Keratinocyte (primary cell): ENCODE measurements at regions not wholly inside any gene's neighbourhood (a gene's known extent, or its start where the extent isn't known, plus 50 kb on each side); places are given as distances from the start of the nearest gene placed in this dataset.

ENCODE experiments used
- DNase-seq: peaks from one replicate; pipeline ENCODE4 v3.0.0-alpha.2; 2011; ENCODE audit warnings: low read depth, missing footprints, low spot score
- FAIRE-seq: peaks from 2 replicates; lab custom pipeline; 2011; peaks lifted over from hg19 to GRCh38; lab: Jason Lieb, UNC
- H2AFZ ChIP-seq: 2 replicates; pipeline ENCODE4 v1.6.0; 2012; ENCODE audit warnings: low read length, control low read depth, inconsistent platforms; ENCODE audit not compliant: control insufficient read depth
- H3K27ac ChIP-seq: 2 replicates; pipeline ENCODE4 v1.5.1; 2011; ENCODE audit warnings: low read length; ENCODE audit not compliant: control insufficient read depth, insufficient read depth
- H3K27me3 ChIP-seq: 3 replicates; pipeline ENCODE4 v1.6.0; 2011; ENCODE audit warnings: low read length; ENCODE audit not compliant: control insufficient read depth, insufficient read depth; ENCODE audit errors: extremely low read depth
- H3K36me3 ChIP-seq, 2 experiments: 2 replicates in 1 of 2; 3 replicates in 1 of 2; pipeline ENCODE4 v1.5.1; 2011; ENCODE audit warnings: low read length in 2 of 2, mild to moderate bottlenecking in 1 of 2; ENCODE audit not compliant: control insufficient read depth in 2 of 2, insufficient read depth in 2 of 2; ENCODE audit errors: extremely low read depth in 1 of 2
- H3K4me1 ChIP-seq: 3 replicates; pipeline ENCODE4 v1.5.1; 2011; ENCODE audit warnings: low read length; ENCODE audit not compliant: control insufficient read depth, insufficient read depth; ENCODE audit errors: extremely low read depth
- H3K4me2 ChIP-seq: 3 replicates; pipeline ENCODE4 v1.6.0; 2011; ENCODE audit warnings: low read depth, low read length; ENCODE audit not compliant: control insufficient read depth, insufficient read depth; ENCODE audit errors: extremely low read depth
- H3K4me3 ChIP-seq, 3 experiments: fragments of 200-600 bp in 1 of 3; sonication (generic) in 1 of 3; 2 replicates in 2 of 3; 3 replicates in 1 of 3; pipeline ENCODE4 v1.5.1; 2011 to 2016; ENCODE audit warnings: low read length in 3 of 3, mild to moderate bottlenecking in 3 of 3, control low read depth in 2 of 3, inconsistent platforms in 1 of 3, low read depth in 1 of 3, mixed read lengths in 1 of 3, mixed run types in 1 of 3, moderate library complexity in 1 of 3; ENCODE audit not compliant: control insufficient read depth in 2 of 3, insufficient read depth in 2 of 3; ENCODE audit errors: extremely low read depth in 1 of 3
- H3K79me2 ChIP-seq: 2 replicates; pipeline ENCODE4 v1.6.0; 2012; ENCODE audit warnings: low read length; ENCODE audit not compliant: control insufficient read depth, insufficient read depth
- H3K9ac ChIP-seq: 3 replicates; pipeline ENCODE4 v1.6.0; 2011; ENCODE audit warnings: low read length; ENCODE audit not compliant: control insufficient read depth, insufficient read depth; ENCODE audit errors: extremely low read depth
- H3K9me1 ChIP-seq: 3 replicates; pipeline ENCODE4 v1.6.0; 2011; ENCODE audit warnings: low read length; ENCODE audit not compliant: control insufficient read depth, insufficient read depth; ENCODE audit errors: extremely low read depth
- H3K9me3 ChIP-seq: 2 replicates; pipeline ENCODE4 v1.5.1; 2012; ENCODE audit warnings: low read depth, low read length; ENCODE audit not compliant: control insufficient read depth
- H4K20me1 ChIP-seq: 3 replicates; pipeline ENCODE4 v1.6.0; 2011; ENCODE audit warnings: low read length; ENCODE audit not compliant: control insufficient read depth, insufficient read depth; ENCODE audit errors: extremely low read depth
- EZH2 ChIP-seq: IDR thresholded peaks from one replicate; pipeline ENCODE4 v1.6.1; 2012; ENCODE audit warnings: inconsistent platforms, mild to moderate bottlenecking, low read length, moderate library complexity
- dilution Hi-C: fragments of 300-500 bp; cut with MboI; formaldehyde crosslinking; loops from one replicate; pipeline ENCODE4 v1.7.0; 2020; ENCODE audit warnings: low sequenced_read_pairs; ENCODE audit not compliant: extremely low pct_ligation_motif_present
- TF ChIP-seq, protein P1 (sequence below), 3 experiments: IDR thresholded peaks in 1 of 3; conservative IDR thresholded peaks in 1 of 3; optimal IDR thresholded peaks in 1 of 3; 2 replicates in 2 of 3; 3 replicates in 1 of 3; pipeline versions ENCODE3 to v1.5.1; 2011; ENCODE audit warnings: low read length in 3 of 3, mild to moderate bottlenecking in 3 of 3, moderate library complexity in 2 of 3, control low read depth in 1 of 3, inconsistent platforms in 1 of 3; ENCODE audit not compliant: insufficient read depth in 2 of 3; ENCODE audit errors: extremely low read depth in 1 of 3

DNA sequence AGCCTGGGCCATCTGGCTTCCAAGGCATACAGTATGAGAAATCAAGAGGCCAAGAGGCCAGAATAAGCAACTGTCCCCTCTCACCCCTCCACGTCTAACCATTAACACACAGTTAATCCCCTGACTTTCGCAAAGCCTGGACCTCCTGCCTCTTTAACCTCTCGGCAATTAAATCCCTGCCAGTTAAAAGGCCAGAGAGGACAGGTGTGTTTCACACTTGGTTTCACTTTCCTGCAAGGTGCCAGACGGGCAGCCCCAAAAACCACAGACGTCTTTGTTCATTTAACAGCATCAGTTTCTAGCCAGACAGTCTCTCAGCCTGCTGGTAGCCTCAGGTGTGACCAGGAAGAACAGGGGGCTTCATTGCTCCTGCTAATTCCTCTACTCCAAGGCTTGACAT, 91.1 kb upstream of the KIT start:
- Histone ChIP-seq H3K27me3 (no peaks in the 10 kb centered on the region), H3K79me2 (no peaks in the 10 kb centered on the region), H3K4me3 (no peak overlapping the region), H3K9me1 (no peaks in the 10 kb centered on the region), H3K4me1 (peaks cover 7% of the 10 kb centered on the region), H2AFZ (no peak overlapping the region), H3K36me3 (no peaks in the 10 kb centered on the region), H4K20me1 (no peaks in the 10 kb centered on the region), H3K9me3 (no peaks in the 10 kb centered on the region), H3K27ac (no peak overlapping the region), H3K9ac (no peak overlapping the region), H3K4me2 (no peak overlapping the region)
- TF ChIP-seq, protein P1, sequence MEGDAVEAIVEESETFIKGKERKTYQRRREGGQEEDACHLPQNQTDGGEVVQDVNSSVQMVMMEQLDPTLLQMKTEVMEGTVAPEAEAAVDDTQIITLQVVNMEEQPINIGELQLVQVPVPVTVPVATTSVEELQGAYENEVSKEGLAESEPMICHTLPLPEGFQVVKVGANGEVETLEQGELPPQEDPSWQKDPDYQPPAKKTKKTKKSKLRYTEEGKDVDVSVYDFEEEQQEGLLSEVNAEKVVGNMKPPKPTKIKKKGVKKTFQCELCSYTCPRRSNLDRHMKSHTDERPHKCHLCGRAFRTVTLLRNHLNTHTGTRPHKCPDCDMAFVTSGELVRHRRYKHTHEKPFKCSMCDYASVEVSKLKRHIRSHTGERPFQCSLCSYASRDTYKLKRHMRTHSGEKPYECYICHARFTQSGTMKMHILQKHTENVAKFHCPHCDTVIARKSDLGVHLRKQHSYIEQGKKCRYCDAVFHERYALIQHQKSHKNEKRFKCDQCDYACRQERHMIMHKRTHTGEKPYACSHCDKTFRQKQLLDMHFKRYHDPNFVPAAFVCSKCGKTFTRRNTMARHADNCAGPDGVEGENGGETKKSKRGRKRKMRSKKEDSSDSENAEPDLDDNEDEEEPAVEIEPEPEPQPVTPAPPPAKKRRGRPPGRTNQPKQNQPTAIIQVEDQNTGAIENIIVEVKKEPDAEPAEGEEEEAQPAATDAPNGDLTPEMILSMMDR (optimal IDR thresholded peaks at IDR 0.05 in 1 of 3, IDR thresholded peaks at IDR 0.05 in 1 of 3, conservative IDR thresholded peaks at IDR 0.05 in 1 of 3; ENCODE audit: extremely low read depth in 1 of 3, insufficient read depth in 2 of 3, low read length in 3 of 3) = no peak
- no peak for TF ChIP-seq EZH2
- dilution Hi-C loops = no loop called here
- FAIRE-seq (no peak), DNase-seq (no peak)

DNA sequence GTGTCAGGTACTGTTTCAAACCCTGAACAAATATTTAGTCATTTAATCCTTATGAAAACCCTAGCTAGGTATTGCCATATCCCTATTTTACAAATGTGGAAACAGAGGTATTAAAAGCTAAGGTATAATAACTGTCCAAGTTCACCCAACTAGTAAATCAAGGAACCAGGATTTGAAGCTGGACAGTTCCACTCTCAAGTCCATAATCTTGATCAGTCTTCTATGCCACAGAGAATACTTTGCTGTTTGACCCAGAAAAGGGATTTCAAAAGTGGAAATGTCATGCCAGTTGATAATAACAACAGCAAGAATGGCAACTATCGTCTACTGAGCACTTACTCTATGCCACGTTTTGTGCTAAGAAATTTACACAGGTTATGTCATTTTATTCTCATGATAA, 90.4 kb upstream of the KIT start:
- no peaks in the 10 kb centered on the region for H3K79me2 ChIP-seq
- no peaks in the 10 kb centered on the region for H3K9me1 ChIP-seq
- H3K9ac ChIP-seq = no peak overlapping the region
- H3K4me3 ChIP-seq = no peak overlapping the region
- H4K20me1 ChIP-seq = no peaks in the 10 kb centered on the region
- peaks cover 7% of the 10 kb centered on the region for H3K4me1 ChIP-seq
- TF ChIP-seq, protein P1 (optimal IDR thresholded peaks at IDR 0.05 in 1 of 3, IDR thresholded peaks at IDR 0.05 in 1 of 3, conservative IDR thresholded peaks at IDR 0.05 in 1 of 3; ENCODE audit: extremely low read depth in 1 of 3, insufficient read depth in 2 of 3, low read length in 3 of 3) = no peak
- TF ChIP-seq EZH2 = no peak
- no peak overlapping the region for H3K27ac ChIP-seq
- no peaks in the 10 kb centered on the region for H3K36me3 ChIP-seq
- no peak for DNase-seq
- dilution Hi-C loops = no loop called here
- H3K4me2 ChIP-seq = no peak overlapping the region
- no peak overlapping the region for H2AFZ ChIP-seq
- H3K27me3 ChIP-seq = no peaks in the 10 kb centered on the region
- no peaks in the 10 kb centered on the region for H3K9me3 ChIP-seq
- FAIRE-seq = no peak
